T-helper 9 cell (primary cell): ENCODE measurements at regions not wholly inside any gene's neighbourhood (a gene's known extent, or its start where the extent isn't known, plus 50 kb on each side); places are given as distances from the start of the nearest gene placed in this dataset.
"Not testable (repeated sequence)": the region's sequence is repeated elsewhere in the genome, so short reads cannot be mapped to it uniquely, and the experiment has no call there.

Source experiments
- DNase-seq: peaks from one replicate; pipeline ENCODE4 v3.0.0-alpha.2; 2020

DNA sequence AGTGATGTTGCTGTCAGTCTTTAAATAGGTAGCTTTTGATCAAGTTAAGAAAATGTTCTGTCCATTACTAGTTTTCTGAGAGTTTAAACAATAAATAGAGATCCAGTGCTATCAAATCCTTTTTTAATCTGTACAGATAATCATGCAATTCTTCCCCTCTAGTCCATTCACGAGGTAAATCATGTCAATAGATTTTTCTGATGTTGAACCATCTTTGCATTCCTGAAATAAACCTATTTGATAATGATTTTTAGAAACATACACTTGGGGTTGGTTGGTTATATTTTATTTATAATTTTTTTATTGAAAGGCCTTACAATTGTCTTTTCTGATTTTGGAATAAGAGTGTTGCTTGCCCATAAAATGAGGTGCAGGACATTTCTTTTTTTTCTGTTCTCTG, 95.0 kb downstream of the FAM53A start:
- DNase-seq: no peak

DNA sequence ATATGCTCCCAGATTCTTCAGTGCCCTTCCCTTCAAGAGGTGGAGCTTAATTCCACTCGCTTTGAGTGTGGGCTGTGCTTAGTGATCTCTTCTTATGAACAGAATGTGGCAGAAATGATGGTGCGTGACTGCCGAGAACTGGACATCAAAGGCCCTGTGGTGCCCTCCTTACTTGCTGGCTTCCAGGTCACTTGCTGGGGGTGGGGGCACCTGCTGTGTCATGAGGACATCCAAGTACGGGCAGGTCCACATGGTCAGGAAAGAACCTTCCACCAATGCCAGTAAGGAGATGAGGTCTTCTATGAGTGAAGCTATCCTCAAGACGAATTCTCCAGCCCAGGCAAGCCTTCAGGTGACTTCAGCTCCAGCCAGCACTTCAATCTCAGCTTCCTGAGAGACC, 95.8 kb downstream of the FAM53A start:
- DNase-seq: no peak

DNA sequence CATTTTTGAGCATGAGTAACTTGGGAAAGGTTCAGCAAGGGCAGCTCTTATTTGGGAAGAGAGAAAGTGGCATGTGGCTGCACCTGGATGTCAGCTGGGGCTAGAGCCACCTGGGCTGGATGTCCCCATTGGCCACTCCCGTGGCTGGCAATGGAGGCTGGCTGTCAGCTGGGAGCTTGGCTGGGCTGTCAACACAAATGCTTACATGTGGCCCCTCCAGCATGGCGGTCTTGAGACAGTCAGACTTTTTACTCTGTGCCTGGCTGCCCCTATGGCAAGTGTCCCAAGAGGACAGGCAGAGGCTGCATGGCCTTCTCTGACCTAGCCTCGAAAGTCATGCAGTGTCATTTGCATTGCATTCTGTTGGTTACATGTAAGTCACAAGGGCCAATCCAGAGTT, 99.6 kb downstream of the FAM53A start:
- no peak for DNase-seq

DNA sequence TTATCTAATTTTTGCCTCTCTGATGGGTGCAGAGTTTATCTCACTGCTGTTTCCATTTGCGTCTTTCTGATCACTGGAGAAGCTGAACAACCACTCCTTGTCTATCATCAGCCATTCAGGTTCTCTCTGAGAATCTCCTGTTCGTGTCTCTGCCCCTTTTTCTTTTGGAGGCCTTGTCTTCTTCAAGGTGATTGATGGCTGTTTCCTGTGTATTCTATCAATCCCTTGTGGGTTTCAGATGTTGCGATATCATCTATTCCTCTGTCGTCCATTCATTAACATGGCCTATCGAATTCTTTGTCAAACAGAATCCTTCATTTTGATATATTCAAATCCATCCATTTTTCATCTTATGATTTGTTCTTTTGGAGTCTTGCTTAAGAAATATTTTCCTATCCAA, 100.3 kb downstream of the FAM53A start:
- DNase-seq: no peak

DNA sequence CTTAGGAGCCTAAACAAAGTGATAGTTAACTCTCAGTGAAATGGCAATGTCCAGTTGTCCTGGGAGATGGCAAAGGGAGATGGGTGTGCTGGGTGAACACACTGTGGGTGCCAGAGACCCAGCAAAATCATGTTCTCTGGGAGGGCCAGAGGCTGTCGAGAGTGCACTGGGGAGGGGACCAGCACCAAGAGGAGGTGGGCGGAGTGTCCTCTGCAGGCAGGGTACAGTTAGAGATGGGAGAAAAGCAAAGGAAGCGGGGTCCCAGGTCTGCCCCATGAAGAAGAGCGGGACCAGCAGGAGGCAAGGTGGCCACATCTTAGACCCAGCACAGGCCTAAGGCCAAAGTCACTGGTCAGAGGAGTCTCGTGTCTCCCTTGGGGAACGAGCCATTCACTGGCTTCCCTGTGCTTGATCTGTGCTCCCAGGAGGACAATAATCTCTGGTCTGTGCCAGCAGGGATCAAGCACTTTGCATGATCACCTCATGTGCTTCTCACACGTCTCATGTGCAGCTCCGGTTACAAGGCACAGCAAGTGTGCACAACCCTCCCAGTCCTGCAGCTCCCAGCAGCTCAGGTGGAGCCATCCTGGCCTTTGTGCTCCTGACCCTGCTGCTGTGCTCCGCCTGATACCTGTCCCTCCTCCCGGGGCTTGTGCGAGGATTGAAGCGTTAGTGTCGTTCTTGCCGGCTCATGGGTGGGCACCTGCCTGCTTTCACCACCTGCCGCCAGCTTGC, 100.9 kb downstream of the FAM53A start:
- no peak for DNase-seq

DNA sequence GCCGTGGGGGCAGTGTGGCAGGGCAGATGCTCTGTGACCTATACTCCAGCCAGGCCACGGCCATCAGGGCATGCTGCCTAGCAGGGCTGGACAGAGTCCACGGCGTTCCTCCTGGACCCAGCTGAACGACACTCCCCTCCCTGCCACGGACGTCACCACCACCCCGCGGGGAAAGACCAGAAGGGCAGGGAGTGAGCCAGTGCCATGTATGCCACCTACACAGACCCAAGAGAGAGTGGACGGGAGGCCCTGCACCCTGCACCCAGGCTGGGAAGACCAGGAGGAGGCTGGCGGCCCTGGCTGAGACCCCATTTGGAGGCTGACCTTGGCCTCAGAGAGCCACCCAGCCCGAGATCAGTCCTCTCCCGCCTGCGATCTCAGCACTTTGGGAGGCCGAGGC, 101.9 kb downstream of the FAM53A start:
- no peak for DNase-seq

DNA sequence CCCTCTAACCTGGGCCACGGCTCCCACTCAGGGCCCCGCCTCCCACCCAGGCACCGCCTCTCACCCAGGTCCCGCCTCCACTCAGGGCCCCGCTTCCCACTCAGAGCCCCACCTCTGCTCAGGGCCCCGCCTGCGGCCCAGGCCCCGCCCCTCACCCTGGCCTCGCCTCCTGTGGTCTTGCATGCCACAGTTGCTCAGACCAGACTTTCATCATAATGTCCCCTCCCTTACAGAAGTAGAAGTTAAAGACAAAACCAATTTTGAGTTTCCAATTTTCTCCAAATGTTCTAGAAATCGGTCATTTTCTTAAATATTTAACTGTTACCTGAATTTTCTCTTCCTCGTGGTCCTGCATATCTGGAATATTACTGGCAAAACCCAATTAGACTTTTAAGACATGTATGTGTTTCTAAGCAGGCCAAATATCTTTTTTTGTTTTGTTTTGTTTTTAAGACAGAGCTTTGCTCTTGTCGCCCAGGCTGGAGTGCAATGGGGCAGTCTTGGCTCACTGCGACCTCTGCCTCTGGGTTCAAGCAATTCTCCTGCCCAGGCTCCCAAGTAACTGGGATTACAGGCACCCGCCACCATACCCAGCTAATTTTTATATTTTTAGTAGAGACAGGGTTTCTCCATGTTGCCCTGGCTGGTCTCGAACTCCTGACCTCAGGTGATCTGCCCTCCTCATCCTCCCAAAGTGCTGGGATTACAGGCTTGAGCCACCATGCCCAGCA, 102.8 kb downstream of the FAM53A start:
- peak; percentile 87 for DNase-seq

DNA sequence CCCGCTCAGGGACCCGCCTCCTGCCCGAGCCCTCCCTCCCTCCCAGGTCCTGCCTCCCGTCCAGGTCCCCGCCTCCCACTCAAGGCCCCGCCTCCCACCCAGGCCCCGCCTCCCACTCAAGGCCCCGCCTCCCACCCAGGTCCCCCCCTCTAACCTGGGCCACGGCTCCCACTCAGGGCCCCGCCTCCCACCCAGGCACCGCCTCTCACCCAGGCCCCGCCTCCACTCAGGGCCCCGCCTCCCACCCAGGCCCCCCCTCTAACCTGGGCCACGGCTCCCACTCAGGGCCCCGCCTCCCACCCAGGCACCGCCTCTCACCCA, 103.5 kb downstream of the FAM53A start:
- not testable (repeated sequence) for DNase-seq

DNA sequence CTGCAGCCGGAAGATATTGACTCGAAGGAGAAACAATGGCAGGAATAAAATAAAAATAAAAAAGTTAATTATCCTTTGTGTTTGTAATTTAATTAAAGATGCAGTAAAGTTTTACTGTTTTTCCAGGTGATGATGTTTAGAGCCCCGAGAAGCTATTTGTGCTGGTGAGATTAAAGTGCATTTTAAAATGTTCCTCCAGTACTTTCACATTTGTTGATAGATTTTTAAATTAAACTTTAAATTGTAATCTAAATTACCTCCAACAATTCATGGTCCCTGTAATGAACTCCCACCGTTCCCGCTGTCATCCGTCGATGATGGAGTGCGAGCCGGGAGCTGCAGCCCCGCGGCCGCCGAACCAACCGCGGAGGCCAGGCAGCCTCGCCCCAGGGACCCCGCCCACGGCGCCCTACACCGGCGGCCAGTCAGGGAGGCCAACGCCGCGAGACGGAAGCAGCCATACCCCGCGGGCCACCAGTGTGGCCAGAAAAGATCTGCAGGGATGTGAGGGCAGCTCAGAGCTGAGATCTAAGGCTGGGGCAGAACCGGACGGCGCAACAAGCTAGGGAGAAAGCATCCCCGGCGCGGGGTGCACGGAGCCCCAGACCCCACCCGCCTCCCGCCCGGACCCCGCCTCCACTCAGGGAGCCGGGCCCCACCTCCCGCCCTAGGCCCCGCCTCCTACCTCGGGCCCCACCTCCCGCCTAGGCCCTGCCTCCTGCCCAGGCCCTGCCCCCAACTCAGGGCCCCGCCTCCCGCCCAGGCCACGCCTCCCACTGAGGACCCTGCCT, 104.0 kb downstream of the FAM53A start:
- DNase-seq: peak; percentile 94

DNA sequence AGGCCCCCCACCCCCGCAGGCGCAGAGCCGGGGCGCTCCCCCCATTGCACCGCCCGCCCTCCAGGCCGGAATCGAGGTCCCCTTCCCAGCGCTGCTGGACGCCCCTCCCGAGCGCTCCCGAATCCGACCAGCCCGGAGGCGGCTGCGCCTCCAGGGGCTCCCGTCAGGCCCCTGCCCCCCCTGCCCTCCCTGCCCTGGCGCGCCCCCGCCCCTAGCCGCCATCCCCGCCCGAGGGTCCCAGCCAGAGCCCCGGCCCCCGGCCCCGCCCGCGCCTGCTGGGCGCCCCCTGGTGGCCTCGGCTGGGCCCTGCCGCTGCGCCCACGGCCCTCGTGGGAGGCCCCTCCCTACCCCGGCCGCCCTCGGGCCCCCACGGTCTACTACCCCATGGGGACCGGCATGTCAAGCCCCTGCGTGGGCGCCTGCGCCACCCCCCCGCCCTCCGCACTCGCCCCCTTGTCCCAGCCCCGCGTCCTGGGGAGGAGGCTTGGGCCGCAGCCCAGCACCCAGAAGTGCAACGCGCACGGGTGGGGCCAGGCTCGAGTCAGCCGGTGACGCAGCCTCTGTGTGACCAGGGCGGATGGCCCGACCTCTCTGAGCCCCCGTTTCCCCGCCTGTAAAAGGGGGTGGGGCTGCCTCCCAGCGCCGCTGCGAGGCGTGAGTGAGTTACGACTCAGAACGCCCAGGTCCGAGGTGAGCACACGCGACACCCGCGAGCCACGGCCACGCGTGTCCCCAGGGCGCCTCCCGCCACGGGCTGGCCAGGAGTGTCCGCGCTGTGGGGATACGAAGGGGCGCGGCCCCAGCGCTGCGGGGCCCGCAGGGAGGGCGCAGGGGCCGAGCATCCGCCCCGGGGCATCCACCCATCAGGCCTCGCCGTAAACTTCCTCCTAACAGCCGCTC, 104.9 kb downstream of the FAM53A start:
- DNase-seq: peak; percentile 66

DNA sequence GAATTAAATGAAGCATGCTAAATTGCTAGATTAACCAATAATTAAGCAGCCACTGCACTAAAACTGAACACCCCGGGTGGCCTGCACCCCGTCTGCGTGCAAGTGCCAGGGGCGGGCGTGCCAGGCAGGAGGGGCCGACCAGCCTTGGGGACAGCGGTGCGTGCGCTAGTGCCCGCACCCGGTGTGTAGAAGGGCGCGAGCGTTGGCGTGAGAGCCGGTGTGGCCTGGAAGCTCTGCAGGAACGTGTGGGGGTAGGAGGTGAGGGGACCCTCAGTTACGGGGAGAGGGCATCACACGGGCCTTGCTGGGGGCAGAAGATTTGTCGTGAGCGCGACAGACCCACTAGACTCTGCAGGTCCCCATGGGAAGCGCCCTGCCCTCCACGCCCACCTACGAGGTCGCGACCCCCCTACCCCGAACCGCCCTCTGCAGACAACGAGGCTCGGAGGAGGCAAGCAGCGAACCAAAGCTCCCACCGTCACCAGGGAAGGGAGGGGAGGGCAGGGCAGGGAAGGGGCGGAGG, 105.8 kb downstream of the FAM53A start:
- no peak for DNase-seq

DNA sequence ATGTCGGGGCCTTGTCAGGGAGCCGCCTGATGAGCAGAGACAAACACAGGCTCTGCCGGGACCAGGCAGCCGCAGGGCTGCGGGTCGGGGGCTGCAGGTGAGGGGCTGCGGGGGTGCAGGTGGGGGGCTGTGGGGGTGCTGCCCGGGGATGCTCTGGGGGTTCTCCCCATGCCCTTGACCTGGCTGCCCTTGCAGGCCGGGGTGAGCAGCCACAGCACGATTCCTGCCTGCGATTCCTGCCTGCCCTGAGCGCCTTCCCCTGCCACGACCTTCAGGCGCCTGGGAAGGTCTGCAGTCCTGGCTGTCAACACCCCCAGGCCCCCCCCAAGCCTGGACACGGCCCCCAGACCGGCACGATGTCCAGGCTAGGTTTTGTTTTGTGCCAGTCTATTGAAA, 106.3 kb downstream of the FAM53A start:
- no peak for DNase-seq

DNA sequence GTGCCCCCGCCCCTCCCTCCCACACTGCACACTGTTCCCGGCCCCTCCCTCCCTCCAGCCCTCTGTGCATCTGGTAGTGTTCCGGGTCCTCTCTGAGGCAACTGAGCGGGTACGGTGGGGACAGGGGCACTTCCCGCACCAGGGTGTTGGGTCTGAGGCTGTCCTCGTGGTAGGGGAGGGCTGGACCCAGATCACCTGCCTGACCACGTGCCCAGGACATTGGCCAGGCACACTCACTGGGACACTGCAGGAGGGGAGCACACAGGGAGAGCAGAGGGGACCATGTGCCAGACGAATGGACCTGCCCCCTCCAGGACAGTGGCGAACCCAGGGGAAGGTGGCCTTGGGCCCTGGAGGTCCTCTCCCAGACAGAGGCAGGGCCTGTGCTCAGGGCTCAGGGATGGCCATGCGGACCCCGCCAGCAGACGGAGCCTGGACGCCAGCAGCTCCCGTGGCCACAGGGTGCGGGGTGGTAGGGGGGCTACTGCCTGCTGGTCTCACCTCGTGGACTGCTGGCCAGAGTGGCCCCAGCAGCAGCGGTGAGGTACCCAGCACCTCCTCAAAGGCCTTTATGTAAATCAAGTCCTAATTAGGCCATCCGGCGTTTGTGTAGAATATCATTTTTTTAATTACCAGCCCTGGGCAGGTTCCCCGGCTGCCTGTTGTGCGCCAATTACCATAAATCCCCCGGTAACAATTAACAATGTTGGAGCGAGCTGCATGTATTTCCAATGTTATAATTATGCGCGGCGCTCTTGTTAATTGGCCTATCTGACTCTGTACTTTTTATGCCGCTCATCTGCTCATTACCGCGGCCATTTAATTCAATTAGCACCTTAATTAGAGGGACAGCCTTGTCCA, 106.9 kb downstream of the FAM53A start:
- no peak for DNase-seq

DNA sequence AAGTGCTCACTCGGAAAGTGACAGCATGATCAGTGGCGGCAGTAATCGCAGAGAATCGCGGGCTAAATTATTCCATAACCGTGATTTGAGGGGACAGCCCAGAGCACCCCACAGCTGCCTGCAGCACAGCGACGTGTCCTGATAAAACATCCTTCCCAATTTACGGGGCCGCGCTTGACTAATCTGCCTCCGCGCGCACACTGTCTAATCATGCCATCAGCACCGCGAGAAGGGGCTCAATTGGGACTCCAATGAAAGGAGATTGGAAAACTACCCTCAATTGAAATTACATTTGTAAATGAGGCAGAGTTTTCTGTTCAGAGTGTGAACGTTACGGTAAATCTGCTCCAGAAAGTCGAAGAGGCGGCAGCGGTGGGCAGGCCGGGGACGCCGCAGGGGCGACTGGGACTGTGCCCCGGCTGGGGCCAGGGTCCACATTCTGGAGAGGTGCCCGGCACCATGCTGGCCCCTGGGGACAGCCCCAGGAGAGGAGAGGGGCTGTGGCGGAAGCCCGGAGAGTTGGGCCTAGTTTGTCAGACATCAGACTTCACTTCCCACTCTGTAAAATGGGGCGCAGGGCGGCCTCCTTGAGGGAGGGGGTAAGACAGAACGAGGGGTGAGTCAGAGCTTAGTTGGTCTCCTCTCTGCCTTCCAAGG, 107.7 kb downstream of the FAM53A start:
- DNase-seq: no peak

DNA sequence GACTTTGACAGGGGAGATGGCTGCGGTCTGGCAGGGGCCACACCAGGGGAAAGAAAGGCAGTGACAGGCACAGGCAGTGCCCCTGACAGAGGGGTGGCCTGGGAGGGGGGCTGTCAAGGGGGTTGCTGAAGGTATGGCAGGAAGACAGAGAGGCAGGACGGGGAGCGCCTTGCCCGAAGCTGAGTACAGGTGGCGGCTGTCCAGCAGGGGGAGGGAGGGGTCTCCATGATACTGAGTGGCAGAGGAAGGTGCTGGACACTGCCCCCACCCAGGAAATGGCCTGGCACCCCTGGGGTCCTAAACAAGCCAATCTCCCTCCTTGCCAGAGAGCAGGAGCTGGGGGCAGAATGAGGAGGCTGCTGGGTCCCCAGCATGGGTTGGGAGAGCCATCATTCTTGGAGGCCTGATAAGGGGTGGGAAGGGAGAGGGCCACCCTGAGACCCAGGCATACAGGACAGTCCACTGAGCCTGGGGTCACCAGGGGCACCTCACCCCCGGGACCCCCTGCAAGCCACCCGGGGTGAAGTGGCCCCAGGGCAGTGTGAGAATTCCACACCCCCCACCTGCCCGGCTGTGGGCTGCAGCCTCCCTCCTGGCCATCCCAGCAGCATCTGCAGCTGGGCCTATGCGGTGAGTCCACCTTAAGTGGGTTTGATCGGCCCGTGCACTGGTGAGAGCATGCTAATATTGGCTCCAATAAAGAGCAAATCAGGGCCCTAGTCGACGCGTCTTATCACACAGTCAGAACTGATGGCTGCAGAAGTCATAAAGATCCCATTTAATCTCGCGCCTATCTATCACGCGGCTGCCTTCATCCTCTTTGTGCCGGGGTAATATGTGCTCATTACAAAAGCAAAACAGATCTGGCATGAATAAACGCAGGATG, 108.5 kb downstream of the FAM53A start:
- DNase-seq: no peak

DNA sequence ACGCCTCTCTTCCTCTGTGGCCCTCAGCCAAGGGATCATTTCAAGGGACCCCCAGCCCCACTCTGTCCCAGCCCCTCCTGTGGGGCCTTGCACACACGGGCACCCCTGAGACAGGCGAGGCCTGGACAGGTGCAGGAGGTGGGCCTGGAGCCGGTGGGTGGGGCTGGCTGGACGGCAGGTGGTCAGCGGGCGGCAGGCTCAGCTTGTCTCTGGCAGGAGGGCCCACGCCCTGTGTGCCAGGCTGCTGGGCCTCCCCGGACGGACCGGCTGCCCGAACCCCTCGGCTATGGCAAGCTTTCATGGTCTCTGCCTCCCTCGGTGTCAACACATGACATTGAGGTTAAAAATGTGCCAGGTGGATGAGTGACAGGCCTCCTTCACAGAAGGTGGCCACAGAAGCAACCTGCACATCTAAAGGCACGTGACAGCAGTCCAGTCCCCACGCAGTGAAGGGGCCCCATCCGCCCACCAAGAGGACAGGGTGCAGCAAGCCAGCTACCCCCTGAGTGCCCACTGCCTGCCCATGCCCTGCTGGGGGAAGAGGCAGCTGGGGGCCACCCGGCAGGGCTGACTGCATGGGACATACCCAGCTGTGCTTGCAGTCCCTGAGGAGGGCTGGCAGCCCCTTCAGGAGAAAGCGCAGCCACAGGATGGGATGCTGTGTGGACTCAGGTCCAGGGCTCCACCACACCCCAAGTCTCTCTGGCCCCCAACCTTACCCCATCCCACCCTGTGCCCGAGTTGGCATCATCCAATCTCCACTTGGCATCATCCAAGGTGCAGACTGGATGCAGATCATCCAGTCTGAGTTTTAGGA, 109.3 kb downstream of the FAM53A start:
- no peak for DNase-seq

DNA sequence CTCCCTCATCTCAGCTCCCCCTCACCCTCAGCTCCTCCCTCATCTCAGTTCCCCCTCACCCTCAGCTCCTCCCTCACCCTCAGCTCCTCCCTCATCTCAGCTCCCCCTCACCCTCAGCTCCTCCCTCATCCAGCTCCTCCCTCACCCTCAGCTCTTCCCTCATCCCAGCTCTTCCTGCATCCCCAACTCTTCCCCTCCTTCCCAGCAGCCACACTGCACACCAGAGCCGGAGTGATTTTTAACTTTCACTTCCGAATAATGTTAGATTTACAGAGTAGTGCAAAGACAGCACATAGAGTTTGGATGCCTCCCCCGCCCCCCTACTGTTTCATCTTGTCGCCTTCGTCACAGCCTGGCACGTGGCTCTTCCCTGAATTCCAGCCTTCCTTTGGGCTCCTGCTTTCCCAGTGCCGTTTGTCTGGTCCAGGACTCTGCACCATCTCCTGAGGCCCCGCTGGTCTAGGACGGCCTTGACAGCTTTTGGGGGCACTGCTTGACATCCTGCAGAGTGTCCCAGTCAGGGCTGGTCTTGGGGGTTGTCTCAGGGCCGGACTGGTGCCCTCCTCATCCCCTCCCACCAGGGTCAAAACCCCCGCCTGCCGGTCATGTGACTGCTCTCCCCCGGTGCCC, 110.2 kb downstream of the FAM53A start:
- no peak for DNase-seq

DNA sequence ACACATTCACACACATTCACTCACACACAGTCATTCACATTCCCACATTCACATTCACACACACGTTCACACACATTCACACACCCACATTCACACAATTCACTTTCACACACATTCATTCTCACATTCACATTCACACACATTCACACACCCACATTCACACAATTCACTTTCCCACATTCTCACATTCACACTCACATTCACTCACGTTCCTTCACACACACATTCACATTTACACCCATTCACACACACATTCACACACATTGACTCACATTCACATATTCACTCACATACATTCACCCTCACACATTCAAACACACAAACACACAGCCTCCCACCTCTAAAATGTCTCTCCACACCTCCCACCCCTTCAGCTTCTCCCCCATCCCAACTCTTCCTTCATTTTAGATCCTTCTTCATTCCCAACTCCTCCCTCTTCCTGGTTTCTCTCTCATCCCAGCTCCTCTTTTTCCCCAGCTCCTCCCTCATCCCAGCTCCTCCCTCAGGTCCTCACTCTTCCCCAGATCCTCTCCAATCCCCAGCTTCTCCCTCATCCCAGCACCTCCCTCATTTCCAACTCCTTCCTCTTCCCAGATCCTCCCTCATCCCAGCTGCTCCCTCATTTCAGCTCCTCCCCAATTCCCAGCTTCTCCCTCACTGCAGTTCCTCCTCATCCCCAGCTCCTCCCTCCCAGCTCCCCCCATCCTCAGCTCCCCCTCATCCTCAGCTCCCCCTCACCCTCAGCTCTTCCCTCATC, 111.0 kb downstream of the FAM53A start:
- no peak for DNase-seq
